Fibroblast of lung (primary cell): ENCODE measurements at regions not wholly inside any gene's neighbourhood (a gene's known extent, or its start where the extent isn't known, plus 50 kb on each side); places are given as distances from the start of the nearest gene placed in this dataset.
A peak's percentile ranks its signal among the peaks of the same experiment; 100 is the strongest.

ENCODE experiments used
- DNase-seq, 2 donors: peaks; one replicate each; pipeline versions ENCODE4 v3.0.0 to v3.0.0-alpha.2; 2010; ENCODE audit warnings: low read depth in 2 of 2
- H2AFZ ChIP-seq: 2 replicates; pipeline ENCODE4 v1.5.1; 2012; ENCODE audit warnings: low read length, control low read depth, inconsistent platforms
- H3K27ac ChIP-seq: 2 replicates; pipeline ENCODE4 v1.5.1; 2011; ENCODE audit warnings: low read length, control low read depth; ENCODE audit not compliant: insufficient read depth
- H3K27me3 ChIP-seq: 2 replicates; pipeline ENCODE4 v1.5.1; 2011; ENCODE audit warnings: mild to moderate bottlenecking, low read length; ENCODE audit not compliant: control insufficient read depth, insufficient read depth
- H3K36me3 ChIP-seq: 2 replicates; pipeline ENCODE4 v1.5.1; 2011; ENCODE audit warnings: low read length; ENCODE audit not compliant: control insufficient read depth, insufficient read depth
- H3K4me1 ChIP-seq: 2 replicates; pipeline ENCODE4 v1.5.1; 2011; ENCODE audit warnings: low read length; ENCODE audit not compliant: control insufficient read depth, insufficient read depth; ENCODE audit errors: extremely low read depth
- H3K4me2 ChIP-seq: 2 replicates; pipeline ENCODE4 v1.5.1; 2011; ENCODE audit warnings: low read length, control low read depth; ENCODE audit not compliant: insufficient read depth; ENCODE audit errors: extremely low read depth
- H3K4me3 ChIP-seq, 4 experiments: fragments of 200-600 bp in 1 of 4; sonication (generic) in 1 of 4; replicated peaks in 1 of 4; 2 replicates each; pipeline ENCODE4 v1.5.1; 2011 to 2016; ENCODE audit warnings: low read length in 4 of 4, low read depth in 3 of 4, mild to moderate bottlenecking in 3 of 4, control low read depth in 2 of 4, inconsistent platforms in 1 of 4, mixed read lengths in 1 of 4; ENCODE audit not compliant: insufficient read depth in 1 of 4; ENCODE audit errors: control extremely low read depth in 1 of 4
- H3K79me2 ChIP-seq: 2 replicates; pipeline ENCODE4 v1.5.1; 2012; ENCODE audit warnings: mild to moderate bottlenecking, low read length, inconsistent platforms; ENCODE audit not compliant: control insufficient read depth, insufficient read depth
- H3K9ac ChIP-seq: 2 replicates; pipeline ENCODE4 v1.5.1; 2011; ENCODE audit warnings: mild to moderate bottlenecking, low read length, control low read depth; ENCODE audit not compliant: insufficient read depth
- H3K9me3 ChIP-seq: 2 replicates; pipeline ENCODE4 v1.5.1; 2012; ENCODE audit warnings: low read depth, low read length; ENCODE audit not compliant: control insufficient read depth, insufficient read depth
- H4K20me1 ChIP-seq: 2 replicates; pipeline ENCODE4 v1.5.1; 2011; ENCODE audit warnings: low read length; ENCODE audit not compliant: control insufficient read depth, insufficient read depth; ENCODE audit errors: extremely low read depth
- CTCF ChIP-seq, 2 donors: IDR thresholded peaks in 1 of 2; conservative IDR thresholded peaks in 1 of 2; 1 replicate in 1 of 2; 2 replicates in 1 of 2; pipeline ENCODE4 v1.5.1; 2011 to 2012; ENCODE audit warnings: low read length in 2 of 2, control low read depth in 1 of 2, inconsistent platforms in 1 of 2, low read depth in 1 of 2, mild to moderate bottlenecking in 1 of 2
- EZH2 ChIP-seq: IDR thresholded peaks from 2 replicates; pipeline ENCODE4 v1.5.1; 2012; ENCODE audit warnings: low read length, control low read depth, mild to moderate bottlenecking; ENCODE audit errors: missing control alignments

DNA sequence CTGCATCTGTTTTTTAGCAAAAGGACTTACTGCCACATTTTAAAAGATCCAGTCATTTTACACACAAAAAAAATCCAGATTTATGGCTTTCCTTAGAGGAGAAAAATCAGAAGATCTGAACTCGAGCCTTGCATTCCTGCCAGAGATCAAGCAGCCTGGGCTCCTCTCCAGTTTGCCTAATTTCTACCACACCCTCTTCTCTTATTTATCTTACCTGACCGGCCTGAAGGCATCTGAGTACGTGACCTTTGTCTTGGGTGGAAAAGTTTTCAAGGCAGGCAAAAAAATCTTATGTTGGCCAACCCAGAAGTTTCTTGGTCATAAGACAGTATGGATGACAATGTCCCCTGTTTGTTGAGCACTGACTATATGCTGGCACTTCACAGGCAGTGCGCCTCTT is 60.3 kb downstream of the CHRD start:
- no peak for DNase-seq
- Histone ChIP-seq H3K79me2 (no peaks in the 10 kb centered on the region), H3K4me1 (no peaks in the 10 kb centered on the region), H3K36me3 (no peaks in the 10 kb centered on the region), H3K27me3 (peaks cover 4% of the 10 kb centered on the region), H3K4me2 (no peak overlapping the region), H3K9ac (no peak overlapping the region), H4K20me1 (no peaks in the 10 kb centered on the region), H2AFZ (no peak overlapping the region), H3K4me3 (no peak overlapping the region), H3K27ac (no peak overlapping the region), H3K9me3 (no peaks in the 10 kb centered on the region)
- TF ChIP-seq EZH2: no peak
- no peak for TF ChIP-seq CTCF (conservative IDR thresholded peaks at IDR 0.05 in 1 of 2, IDR thresholded peaks at IDR 0.05 in 1 of 2; ENCODE audit: low read depth in 1 of 2, low read length in 2 of 2)

GRCh38 chr3:184441202-184441900 is 61.5 kb downstream of the CHRD start:
- peaks cover 4% of the 10 kb centered on the region for H3K27me3 ChIP-seq
- no peak for TF ChIP-seq EZH2
- no peak for TF ChIP-seq CTCF (conservative IDR thresholded peaks at IDR 0.05 in 1 of 2, IDR thresholded peaks at IDR 0.05 in 1 of 2; ENCODE audit: low read depth in 1 of 2, low read length in 2 of 2)

DNA sequence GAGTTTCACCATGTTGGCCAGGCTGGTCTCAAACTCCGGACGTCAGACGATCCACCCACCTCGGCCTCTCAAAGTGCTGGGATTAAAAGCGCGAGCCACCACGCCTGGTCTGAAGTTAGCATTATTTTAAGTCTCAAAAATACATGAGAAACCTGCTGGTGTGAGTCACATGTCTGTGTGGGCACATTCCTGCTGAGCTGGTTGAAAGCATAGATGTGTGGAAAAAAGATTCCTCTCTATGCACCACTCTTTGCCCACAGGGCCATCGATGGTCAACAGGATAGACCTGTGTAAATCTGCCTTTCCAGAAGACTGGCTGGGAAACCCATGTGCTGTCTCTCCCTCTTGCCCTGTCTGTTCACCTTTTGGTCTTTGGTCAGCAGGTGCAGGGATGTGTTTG is 63.5 kb downstream of the CHRD start:
- peak in 1 of 2 donors; percentile 23 for DNase-seq
- TF ChIP-seq CTCF (conservative IDR thresholded peaks at IDR 0.05 in 1 of 2, IDR thresholded peaks at IDR 0.05 in 1 of 2; ENCODE audit: low read depth in 1 of 2, low read length in 2 of 2): no peak
- TF ChIP-seq EZH2: no peak

More at GRCh38 chr3:184441202-184441900, 61.5 kb downstream of the CHRD start:
- Histone ChIP-seq H3K27ac (no peak overlapping the region), H4K20me1 (no peaks in the 10 kb centered on the region), H3K36me3 (no peaks in the 10 kb centered on the region), H3K4me1 (no peaks in the 10 kb centered on the region), H3K9ac (no peak overlapping the region), H3K9me3 (no peaks in the 10 kb centered on the region), H3K79me2 (no peaks in the 10 kb centered on the region), H3K4me2 (no peak overlapping the region), H3K4me3 (no peak overlapping the region), H2AFZ (no peak overlapping the region)
- no peak for DNase-seq

More for the DNA sequence above, 63.5 kb downstream of the CHRD start:
- H3K27me3 ChIP-seq: peaks cover 4% of the 10 kb centered on the region
- H3K27ac ChIP-seq: no peak overlapping the region
- no peaks in the 10 kb centered on the region for H3K79me2 ChIP-seq
- no peaks in the 10 kb centered on the region for H4K20me1 ChIP-seq
- no peak overlapping the region for H2AFZ ChIP-seq
- no peak overlapping the region for H3K9ac ChIP-seq
- no peak overlapping the region for H3K4me2 ChIP-seq
- no peaks in the 10 kb centered on the region for H3K4me1 ChIP-seq
- H3K9me3 ChIP-seq: no peaks in the 10 kb centered on the region
- H3K4me3 ChIP-seq: no peak overlapping the region
- H3K36me3 ChIP-seq: no peaks in the 10 kb centered on the region
